ENCODE measurements at regions not wholly inside any gene's neighbourhood (a gene's known extent, or its start where the extent isn't known, plus 50 kb on each side); places are given as distances from the start of the nearest gene placed in this dataset.

- no peak for TF ChIP-seq MYC (IDR thresholded peaks at IDR 0.05; ENCODE audit: insufficient read depth, insufficient read length, insufficient replicate concordance, low read length, severe bottlenecking)
- TF ChIP-seq PML (IDR thresholded peaks at IDR 0.05; ENCODE audit: low read length): no peak
- no peak for TF ChIP-seq ZNF217 (IDR thresholded peaks at IDR 0.05)
- no peak for TF ChIP-seq CEBPB (IDR thresholded peaks at IDR 0.05; ENCODE audit: borderline replicate concordance in 1 of 2, low read depth in 2 of 2, low read length in 2 of 2)
- TF ChIP-seq YY1 (IDR thresholded peaks at IDR 0.05; ENCODE audit: low read depth, low read length): no peak
- no peak for TF ChIP-seq NRF1 (conservative IDR thresholded peaks at IDR 0.05; ENCODE audit: low read depth, low read length)
Measured at GRCh38 chr2:51469102-51469501, 437.2 kb upstream of the NRXN1 start (continued).

- no peaks in the 10 kb centered on the region for H3K27me3 ChIP-seq (replicated peaks in 1 of 2; ENCODE audit: control insufficient read depth in 2 of 2, insufficient read depth in 2 of 2, low read length in 1 of 2)
- H3K4me3 ChIP-seq: no peak overlapping the region
- ChIA-PET RAD21 (ENCODE audit: unreplicated experiment) (no interaction called here), SMC1A (ENCODE audit: uncharacterized antibody, unreplicated experiment) (no interaction called here), POLR2A (no interaction called here), CTCF (interaction anchor here (1.1 kb wide), 1 partner anchor 9 kb away, joined by 3 read pairs; no protein-coding TSS in a partner anchor)
- no peak for TF ChIP-seq TCF3 (IDR thresholded peaks at IDR 0.05; ENCODE audit: borderline replicate concordance, insufficient read depth, low read depth, low read length)
- TF ChIP-seq BCL3 (IDR thresholded peaks at IDR 0.05; ENCODE audit: borderline replicate concordance, insufficient read depth, low read depth, low read length, poor library complexity, severe bottlenecking): no peak
- intact Hi-C loops (cut with micrococcal nuclease; ENCODE audit: unreplicated experiment) (no loop called here), in situ Hi-C loops (cut with MboI) (no loop called here)
- WGBS (ENCODE audit: insufficient coverage, insufficient replicate concordance, low lambda C conversion rate, missing lambda C conversion rate): 37% methylated on average over 4 of the region's 4 CpGs
- no peaks in the 10 kb centered on the region for H3K9me3 ChIP-seq (replicated peaks; ENCODE audit: control insufficient read depth, insufficient read depth, low read length)
- DNase-seq (ENCODE audit: low read depth, low spot score): no peak
- no peak overlapping the region for H3K9ac ChIP-seq (ENCODE audit: control insufficient read depth, insufficient read depth, low read length)
- no peak for FAIRE-seq
- no peak overlapping the region for H3K4me2 ChIP-seq (ENCODE audit: control insufficient read depth, insufficient read depth)
- H3K79me2 ChIP-seq (ENCODE audit: control insufficient read depth, insufficient read depth, low read length): no peaks in the 10 kb centered on the region
- no TSS peak for BruUV-seq (replicated peaks)
- no peak overlapping the region for H3K27ac ChIP-seq (ENCODE audit: control insufficient read depth, insufficient read depth)
- no peak for ATAC-seq
- H3K4me1 ChIP-seq (ENCODE audit: control insufficient read depth, insufficient read depth, low read length): no peaks in the 10 kb centered on the region
- no peaks in the 10 kb centered on the region for H4K20me1 ChIP-seq (ENCODE audit: control insufficient read depth, insufficient read depth)
- no peak overlapping the region for H2AFZ ChIP-seq (ENCODE audit: control insufficient read depth, low read depth, low read length)
- no peaks in the 10 kb centered on the region for H3K36me3 ChIP-seq (ENCODE audit: control insufficient read depth in 2 of 2, insufficient read depth in 2 of 2, low read length in 1 of 2)
Measured at GRCh38 chr2:51465326-51465725, 433.4 kb upstream of the NRXN1 start.
